B cell (primary cell): ENCODE measurements at regions not wholly inside any gene's neighbourhood (a gene's known extent, or its start where the extent isn't known, plus 50 kb on each side); places are given as distances from the start of the nearest gene placed in this dataset.

Experiments used
- ATAC-seq: fragments of 200-7000 bp; cut with Tn5 transposase; one replicate; pipeline ENCODE4 v1.10.0; 2021; ENCODE audit warnings: low read depth, mild to moderate bottlenecking, moderate number of reproducible peaks, moderate library complexity
- CTCF ChIA-PET: fragments of 350-600 bp; sonication (Branson Sonifier 250); formaldehyde crosslinking; loops from one replicate; lab custom pipeline; 2021; ENCODE audit warnings: antibody characterized with exemption, inconsistent platforms; lab: Charles Lee
- POLR2A ChIA-PET: fragments of 350-600 bp; sonication (Branson Sonifier 250); formaldehyde crosslinking; loops from one replicate; lab custom pipeline; 2021; ENCODE audit warnings: antibody characterized with exemption; lab: Charles Lee
- DNase-seq: peaks from one replicate; pipeline ENCODE4 v3.0.0; 2013
- H2AFZ ChIP-seq: 2 replicates; pipeline ENCODE4 v1.6.1; 2012; ENCODE audit warnings: mild to moderate bottlenecking, low read depth, low read length; ENCODE audit not compliant: insufficient read depth, poor library complexity, severe bottlenecking
- H3K27ac ChIP-seq, 2 donors: 1 replicate in 1 of 2; 2 replicates in 1 of 2; pipeline ENCODE4 v1.5.1; 2012 to 2013; ENCODE audit warnings: low read length in 2 of 2, mild to moderate bottlenecking in 2 of 2, moderate library complexity in 1 of 2
- H3K27me3 ChIP-seq, 4 experiments: fragments of 200-600 bp in 1 of 4; sonication (generic) in 1 of 4; replicated peaks in 1 of 4; 1 replicate in 2 of 4; 2 replicates in 2 of 4; pipeline versions ENCODE4 v1.6.1 to v1.7.0; 2013 to 2016; ENCODE audit warnings: low read length in 3 of 4, mild to moderate bottlenecking in 2 of 4, mixed read lengths in 1 of 4, moderate library complexity in 1 of 4; ENCODE audit not compliant: insufficient read depth in 4 of 4, control insufficient read depth in 3 of 4; ENCODE audit errors: control extremely low read depth in 1 of 4
- H3K36me3 ChIP-seq, 2 experiments: replicated peaks in 1 of 2; 1 replicate in 1 of 2; 2 replicates in 1 of 2; pipeline versions ENCODE4 v1.6.1 to v1.7.1; 2013; ENCODE audit warnings: low read length in 1 of 2; ENCODE audit not compliant: insufficient read depth in 2 of 2, control insufficient read depth in 1 of 2; ENCODE audit errors: control extremely low read depth in 1 of 2, extremely low read depth in 1 of 2
- H3K4me1 ChIP-seq, 2 donors: fragments of 200-600 bp in 1 of 2; sonication (generic) in 1 of 2; 1 replicate in 1 of 2; 2 replicates in 1 of 2; pipeline versions ENCODE4 v1.5.1 to v1.6.1; 2013 to 2017; ENCODE audit warnings: low read length in 2 of 2; ENCODE audit not compliant: control insufficient read depth in 2 of 2, insufficient read depth in 2 of 2
- H3K4me2 ChIP-seq: replicated peaks from 2 replicates; pipeline ENCODE3; 2012; ENCODE audit warnings: mild to moderate bottlenecking, low read depth, low read length; ENCODE audit not compliant: poor library complexity, severe bottlenecking
- H3K4me3 ChIP-seq, 5 experiments: fragments of 200-600 bp in 1 of 5; sonication (generic) in 1 of 5; 1 replicate in 3 of 5; 2 replicates in 2 of 5; pipeline versions ENCODE4 v1.5.1 to v1.7.0; 2011 to 2016; ENCODE audit warnings: low read length in 4 of 5, mild to moderate bottlenecking in 4 of 5, low read depth in 2 of 5, control low read depth in 1 of 5, moderate library complexity in 1 of 5; ENCODE audit not compliant: insufficient read depth in 1 of 5; ENCODE audit errors: control extremely low read depth in 1 of 5, extremely low read depth in 1 of 5
- H3K79me2 ChIP-seq: fragments of 200-600 bp; sonication (generic); one replicate; pipeline ENCODE4 v1.6.0; 2016; ENCODE audit warnings: low read length; ENCODE audit not compliant: control insufficient read depth, insufficient read depth
- H3K9ac ChIP-seq: fragments of 200-600 bp; sonication (generic); 2 replicates; pipeline ENCODE4 v1.6.1; 2017; ENCODE audit warnings: mild to moderate bottlenecking, low read length, moderate library complexity
- H3K9me3 ChIP-seq, 3 donors: one replicate each; pipeline versions ENCODE4 v1.6.1 to v1.7.1; 2013; ENCODE audit warnings: low read length in 2 of 3; ENCODE audit not compliant: control insufficient read depth in 2 of 3, insufficient read depth in 1 of 3; ENCODE audit errors: control extremely low read depth in 1 of 3
- H4K20me1 ChIP-seq: 2 replicates; pipeline ENCODE4 v1.6.0; 2012; ENCODE audit warnings: mild to moderate bottlenecking, low read length; ENCODE audit not compliant: insufficient read depth, control insufficient read depth, poor library complexity, severe bottlenecking
- H3K27ac Mint-ChIP-seq: one replicate; pipeline ENCODE4 v1.8.0; 2021; ENCODE audit warnings: mixed read lengths
- H3K27me3 Mint-ChIP-seq: one replicate; pipeline ENCODE4 v1.8.0; 2021; ENCODE audit warnings: mixed read lengths
- H3K4me1 Mint-ChIP-seq: one replicate; pipeline ENCODE4 v1.8.0; 2021; ENCODE audit warnings: mixed read lengths
- H3K4me3 Mint-ChIP-seq: one replicate; pipeline ENCODE4 v1.8.0; 2021; ENCODE audit warnings: mixed read lengths
- H3K9me3 Mint-ChIP-seq: one replicate; pipeline ENCODE4 v1.8.0; 2022; ENCODE audit warnings: mixed read lengths; ENCODE audit not compliant: insufficient read depth
- EZH2 ChIP-seq: IDR thresholded peaks from 2 replicates; pipeline ENCODE4 v1.6.1; 2012; ENCODE audit warnings: borderline replicate concordance, low read depth, mild to moderate bottlenecking, moderate library complexity, low read length; ENCODE audit not compliant: insufficient read depth, poor library complexity, severe bottlenecking
- intact Hi-C: fragments of 100-400 bp; cut with micrococcal nuclease; formaldehyde crosslinking; loops from one replicate; pipeline ENCODE4 v1.10.0; 2022
- TF ChIP-seq, protein P1 (sequence below): fragments of 200-600 bp; IDR thresholded peaks from one replicate; pipeline ENCODE4 v1.8.0; 2022; ENCODE audit warnings: antibody characterized with exemption, mild to moderate bottlenecking

DNA sequence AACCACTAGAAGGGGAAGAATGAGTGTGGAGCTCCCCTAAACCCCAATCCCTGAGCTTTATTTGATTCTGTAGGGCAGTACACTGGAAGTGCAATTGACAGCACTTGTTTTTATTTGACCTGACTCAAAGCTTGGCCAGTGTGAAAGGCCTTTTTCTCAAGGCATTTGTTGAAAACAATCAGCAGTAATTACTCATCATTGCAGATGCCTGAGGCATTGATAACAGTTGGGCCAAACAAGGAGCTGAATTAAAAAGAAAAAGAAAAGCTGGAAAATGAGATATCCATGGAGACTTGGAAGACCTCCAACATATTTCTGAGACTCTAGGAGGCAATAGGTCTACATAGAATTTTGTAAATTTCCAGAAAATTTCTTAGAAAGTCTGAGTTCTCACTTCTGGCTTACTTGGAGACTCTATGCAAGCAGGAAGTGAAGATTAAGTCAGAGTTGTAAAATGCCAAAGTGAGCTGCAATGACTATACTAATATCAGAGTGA, 200.8 kb upstream of the KCNJ16 start:
- Histone ChIP-seq H3K9ac (no peak overlapping the region), H3K27me3 (no peaks in the 10 kb centered on the region), H3K27ac (no peak overlapping the region), H3K4me3 (no peak overlapping the region), H3K36me3 (no peaks in the 10 kb centered on the region), H2AFZ (no peak overlapping the region), H3K4me1 (no peaks in the 10 kb centered on the region), H3K79me2 (no peaks in the 10 kb centered on the region), H3K9me3 (no peaks in the 10 kb centered on the region), H3K4me2 (no peak overlapping the region), H4K20me1 (no peaks in the 10 kb centered on the region)
- Mint-ChIP-seq H3K9me3 (no peaks in the 10 kb centered on the region), H3K4me1 (no peaks in the 10 kb centered on the region), H3K27ac (no peak overlapping the region), H3K4me3 (no peak overlapping the region), H3K27me3 (no peaks in the 10 kb centered on the region)
- ChIA-PET CTCF (no interaction called here), POLR2A (no interaction called here)
- ATAC-seq, result no peak
- DNase-seq, result no peak
- no peak for TF ChIP-seq EZH2
- TF ChIP-seq, protein P1, sequence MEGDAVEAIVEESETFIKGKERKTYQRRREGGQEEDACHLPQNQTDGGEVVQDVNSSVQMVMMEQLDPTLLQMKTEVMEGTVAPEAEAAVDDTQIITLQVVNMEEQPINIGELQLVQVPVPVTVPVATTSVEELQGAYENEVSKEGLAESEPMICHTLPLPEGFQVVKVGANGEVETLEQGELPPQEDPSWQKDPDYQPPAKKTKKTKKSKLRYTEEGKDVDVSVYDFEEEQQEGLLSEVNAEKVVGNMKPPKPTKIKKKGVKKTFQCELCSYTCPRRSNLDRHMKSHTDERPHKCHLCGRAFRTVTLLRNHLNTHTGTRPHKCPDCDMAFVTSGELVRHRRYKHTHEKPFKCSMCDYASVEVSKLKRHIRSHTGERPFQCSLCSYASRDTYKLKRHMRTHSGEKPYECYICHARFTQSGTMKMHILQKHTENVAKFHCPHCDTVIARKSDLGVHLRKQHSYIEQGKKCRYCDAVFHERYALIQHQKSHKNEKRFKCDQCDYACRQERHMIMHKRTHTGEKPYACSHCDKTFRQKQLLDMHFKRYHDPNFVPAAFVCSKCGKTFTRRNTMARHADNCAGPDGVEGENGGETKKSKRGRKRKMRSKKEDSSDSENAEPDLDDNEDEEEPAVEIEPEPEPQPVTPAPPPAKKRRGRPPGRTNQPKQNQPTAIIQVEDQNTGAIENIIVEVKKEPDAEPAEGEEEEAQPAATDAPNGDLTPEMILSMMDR, result no peak
- intact Hi-C loops, result no loop called here

DNA sequence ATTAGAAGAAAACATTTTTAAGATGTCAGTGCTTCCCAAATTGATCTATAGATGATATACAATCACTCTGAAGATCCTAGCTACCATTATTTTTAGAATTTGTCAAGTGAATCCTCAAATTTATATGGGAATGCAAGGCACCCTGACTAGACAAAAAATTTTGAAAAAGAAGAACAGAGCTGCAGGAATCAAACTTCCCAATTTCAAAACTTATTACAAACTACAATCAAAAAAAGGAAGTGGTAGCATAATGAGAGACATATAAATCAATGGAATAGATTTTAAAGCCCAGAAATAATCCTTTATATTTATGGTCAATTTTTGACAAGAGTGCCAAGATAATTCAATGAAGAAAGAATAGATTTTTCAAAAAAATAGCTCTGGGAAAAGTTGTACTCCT, 198.3 kb upstream of the KCNJ16 start:
- no peak overlapping the region for H3K4me3 Mint-ChIP-seq
- no peaks in the 10 kb centered on the region for H3K79me2 ChIP-seq
- no peaks in the 10 kb centered on the region for H3K9me3 ChIP-seq
- H3K9me3 Mint-ChIP-seq, result no peaks in the 10 kb centered on the region
- ATAC-seq (no peak), DNase-seq (no peak)
- POLR2A ChIA-PET, result no interaction called here
- H3K27me3 ChIP-seq, result no peaks in the 10 kb centered on the region
- CTCF ChIA-PET, result interaction anchor here (0.6 kb wide), 1 partner anchor 318 kb away, joined by 5 read pairs; no protein-coding TSS in a partner anchor
- no peaks in the 10 kb centered on the region for H3K4me1 ChIP-seq
- H3K9ac ChIP-seq, result no peak overlapping the region
- H3K4me3 ChIP-seq, result no peak overlapping the region
- H3K27ac ChIP-seq, result no peak overlapping the region
- no peaks in the 10 kb centered on the region for H3K27me3 Mint-ChIP-seq
- H4K20me1 ChIP-seq, result no peaks in the 10 kb centered on the region
- TF ChIP-seq, protein P1, result no peak
- TF ChIP-seq EZH2, result no peak
- no peak overlapping the region for H2AFZ ChIP-seq
- no peaks in the 10 kb centered on the region for H3K4me1 Mint-ChIP-seq
- H3K36me3 ChIP-seq, result no peaks in the 10 kb centered on the region
- intact Hi-C loops, result no loop called here
- H3K27ac Mint-ChIP-seq, result no peak overlapping the region
- no peak overlapping the region for H3K4me2 ChIP-seq
